GM23338 (cell line): ENCODE measurements at regions not wholly inside any gene's neighbourhood (a gene's known extent, or its start where the extent isn't known, plus 50 kb on each side); places are given as distances from the start of the nearest gene placed in this dataset.

Experiments used
- ATAC-seq: fragments of 200-7000 bp; cut with Tn5 transposase; 3 replicates; pipeline ENCODE4 v1.9.1; 2020
- DNase-seq: peaks from one replicate; pipeline ENCODE4 v3.0.0-alpha.2; 2015; ENCODE audit warnings: low spot score
- H2AFZ ChIP-seq: fragments of 200-600 bp; sonication (generic); 2 replicates; pipeline ENCODE4 v1.8.0; 2016; ENCODE audit warnings: antibody characterized with exemption, mild to moderate bottlenecking, moderate library complexity
- H3F3A ChIP-seq: fragments of 200-600 bp; sonication (generic); replicated peaks from 2 replicates; pipeline ENCODE4 v1.8.0; 2017; ENCODE audit warnings: antibody characterized with exemption, mixed run types, low read depth
- H3K27ac ChIP-seq: fragments of 200-600 bp; sonication (generic); 2 replicates; pipeline ENCODE4 v1.6.1; 2016; ENCODE audit warnings: low read depth
- H3K27me3 ChIP-seq: fragments of 200-600 bp; sonication (generic); 2 replicates; pipeline ENCODE4 v1.8.0; 2016; ENCODE audit warnings: mild to moderate bottlenecking, mixed run types, moderate library complexity; ENCODE audit not compliant: insufficient read depth
- H3K36me3 ChIP-seq: fragments of 200-600 bp; sonication (generic); 2 replicates; pipeline ENCODE4 v1.8.0; 2016; ENCODE audit warnings: mild to moderate bottlenecking; ENCODE audit not compliant: insufficient read depth
- H3K4me1 ChIP-seq: fragments of 200-600 bp; sonication (generic); 2 replicates; pipeline ENCODE4 v1.8.0; 2016; ENCODE audit warnings: mild to moderate bottlenecking, moderate library complexity; ENCODE audit not compliant: insufficient read depth
- H3K4me2 ChIP-seq: fragments of 200-600 bp; sonication (generic); 2 replicates; pipeline ENCODE4 v1.7.1; 2017; ENCODE audit warnings: mixed run types
- H3K4me3 ChIP-seq: fragments of 200-600 bp; sonication (generic); 2 replicates; pipeline ENCODE4 v1.6.1; 2016; ENCODE audit warnings: mixed run types
- H3K79me2 ChIP-seq: fragments of 200-600 bp; sonication (generic); replicated peaks from 2 replicates; pipeline ENCODE4 v1.8.0; 2017; ENCODE audit warnings: mild to moderate bottlenecking; ENCODE audit not compliant: insufficient read depth
- H3K9me2 ChIP-seq: fragments of 200-600 bp; sonication (generic); 2 replicates; pipeline ENCODE4 v1.8.0; 2017; ENCODE audit not compliant: insufficient read depth
- H4K20me1 ChIP-seq: fragments of 200-600 bp; sonication (generic); replicated peaks from 2 replicates; pipeline ENCODE4 v1.8.0; 2017; ENCODE audit warnings: mild to moderate bottlenecking; ENCODE audit not compliant: insufficient read depth
- H3K27ac Mint-ChIP-seq: 2 replicates; pipeline ENCODE4 v1.8.0; 2020; ENCODE audit warnings: inconsistent platforms, mild to moderate bottlenecking, moderate library complexity, mixed read lengths
- H3K27me3 Mint-ChIP-seq: 3 replicates; pipeline ENCODE4 v1.8.0; 2022; ENCODE audit warnings: low read depth, mild to moderate bottlenecking, moderate library complexity, mixed read lengths, inconsistent platforms; ENCODE audit not compliant: insufficient read depth, poor library complexity
- H3K36me3 Mint-ChIP-seq: 3 replicates; pipeline ENCODE4 v1.8.0; 2021; ENCODE audit warnings: low read depth, mild to moderate bottlenecking, inconsistent platforms, moderate library complexity, mixed read lengths
- H3K4me1 Mint-ChIP-seq: 3 replicates; pipeline ENCODE4 v1.8.0; 2020; ENCODE audit warnings: mild to moderate bottlenecking, inconsistent platforms, mixed read lengths
- H3K4me3 Mint-ChIP-seq: 3 replicates; pipeline ENCODE4 v1.8.0; 2021; ENCODE audit warnings: moderate library complexity, mild to moderate bottlenecking, inconsistent platforms, mixed read lengths
- H3K9me3 Mint-ChIP-seq: 3 replicates; pipeline ENCODE4 v1.8.0; 2020; ENCODE audit warnings: moderate library complexity, mild to moderate bottlenecking, inconsistent platforms, mixed read lengths
- CREB1 ChIP-seq: fragments of 250-450 bp; sonication (Bioruptor Pico); IDR thresholded peaks from 2 replicates; pipeline ENCODE4 v1.5.0; 2020; ENCODE audit warnings: low read depth, mild to moderate bottlenecking, moderate library complexity
- EZH2 ChIP-seq: fragments of 200-600 bp; sonication (generic); IDR thresholded peaks from one replicate; pipeline ENCODE4 v1.8.0; 2017; ENCODE audit warnings: antibody characterized with exemption, mild to moderate bottlenecking, low read depth; ENCODE audit not compliant: unreplicated experiment
- EZH2phosphoT487 ChIP-seq: fragments of 200-600 bp; sonication (generic); IDR thresholded peaks from one replicate; pipeline ENCODE4 v1.8.1; 2018; ENCODE audit warnings: antibody characterized with exemption; ENCODE audit not compliant: unreplicated experiment
- JUNB ChIP-seq: IDR thresholded peaks from one replicate; pipeline ENCODE4 v1.6.1; 2016; ENCODE audit warnings: antibody characterized with exemption; ENCODE audit not compliant: unreplicated experiment
- NANOG ChIP-seq: IDR thresholded peaks from 2 replicates; pipeline ENCODE4 v1.6.1; 2016; ENCODE audit warnings: antibody characterized with exemption, borderline replicate concordance
- POLR2AphosphoS5 ChIP-seq: IDR thresholded peaks from 2 replicates; pipeline ENCODE4 v1.6.1; 2016; ENCODE audit warnings: antibody characterized with exemption, low read depth
- STAT1 ChIP-seq: IDR thresholded peaks from one replicate; pipeline ENCODE4 v1.6.1; 2016; ENCODE audit warnings: antibody characterized with exemption; ENCODE audit not compliant: unreplicated experiment
- ZNF114 ChIP-seq: fragments of 250-450 bp; sonication (Bioruptor Pico); IDR thresholded peaks from 2 replicates; pipeline ENCODE4 v1.5.0; 2020; ENCODE audit warnings: mild to moderate bottlenecking, moderate library complexity
- ZNF331 ChIP-seq: fragments of 250-450 bp; sonication (Bioruptor Pico); IDR thresholded peaks from 2 replicates; pipeline ENCODE4 v1.5.0; 2020; ENCODE audit warnings: low read depth, mild to moderate bottlenecking, moderate library complexity
- TF ChIP-seq, protein P1 (sequence below), 2 experiments: fragments of 200-600 bp in 1 of 2; sonication (generic) in 1 of 2; conservative IDR thresholded peaks; 2 replicates each; pipeline versions ENCODE4 v1.5.1 to v1.6.1; 2016 to 2017; ENCODE audit warnings: antibody characterized with exemption in 2 of 2, low read depth in 2 of 2, mild to moderate bottlenecking in 2 of 2, moderate library complexity in 1 of 2
- TF ChIP-seq, protein P2 (sequence below): IDR thresholded peaks from 2 replicates; pipeline ENCODE4 v1.6.1; 2016; ENCODE audit warnings: antibody characterized with exemption
- TF ChIP-seq, protein P3 (sequence below): IDR thresholded peaks from one replicate; pipeline ENCODE4 v1.6.1; 2018; ENCODE audit warnings: antibody characterized with exemption; ENCODE audit not compliant: unreplicated experiment

DNA sequence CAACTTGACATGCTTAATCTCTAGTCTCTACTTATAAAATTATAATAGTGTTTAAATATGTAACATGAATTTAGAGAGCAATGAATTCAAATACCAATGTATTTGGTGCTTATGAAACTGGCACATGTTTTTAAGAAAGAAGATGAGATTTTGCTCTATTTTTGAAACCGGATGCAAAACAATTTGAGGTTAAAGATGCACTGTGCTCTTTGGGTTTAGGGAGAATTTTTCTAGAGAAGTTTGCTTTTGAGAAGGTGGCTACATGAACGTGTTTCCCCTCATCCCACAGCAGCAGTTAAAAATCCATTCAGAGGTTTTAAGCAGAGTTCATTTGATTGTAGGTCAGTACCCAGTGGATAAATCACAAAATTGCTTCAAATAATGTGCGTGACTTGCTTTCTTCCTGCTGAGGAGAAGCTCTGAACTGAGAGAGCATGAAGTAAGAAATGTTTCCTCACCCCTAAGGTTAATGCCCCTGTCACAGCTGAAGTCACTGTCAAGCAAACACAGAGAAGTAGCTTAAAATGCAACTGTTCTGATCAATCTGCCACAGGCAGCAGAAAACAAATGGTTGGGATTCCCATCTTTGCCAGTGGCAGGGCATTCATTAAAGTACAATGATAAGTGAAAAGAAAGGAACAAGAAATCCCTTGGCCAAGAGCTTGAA lies 241.9 kb upstream of the SYT1 start:
- H3K27me3 ChIP-seq, result no peaks in the 10 kb centered on the region
- no peak for TF ChIP-seq CREB1 (CRISPR knock-in tag)
- no peak for TF ChIP-seq EZH2phosphoT487
- TF ChIP-seq, protein P1, sequence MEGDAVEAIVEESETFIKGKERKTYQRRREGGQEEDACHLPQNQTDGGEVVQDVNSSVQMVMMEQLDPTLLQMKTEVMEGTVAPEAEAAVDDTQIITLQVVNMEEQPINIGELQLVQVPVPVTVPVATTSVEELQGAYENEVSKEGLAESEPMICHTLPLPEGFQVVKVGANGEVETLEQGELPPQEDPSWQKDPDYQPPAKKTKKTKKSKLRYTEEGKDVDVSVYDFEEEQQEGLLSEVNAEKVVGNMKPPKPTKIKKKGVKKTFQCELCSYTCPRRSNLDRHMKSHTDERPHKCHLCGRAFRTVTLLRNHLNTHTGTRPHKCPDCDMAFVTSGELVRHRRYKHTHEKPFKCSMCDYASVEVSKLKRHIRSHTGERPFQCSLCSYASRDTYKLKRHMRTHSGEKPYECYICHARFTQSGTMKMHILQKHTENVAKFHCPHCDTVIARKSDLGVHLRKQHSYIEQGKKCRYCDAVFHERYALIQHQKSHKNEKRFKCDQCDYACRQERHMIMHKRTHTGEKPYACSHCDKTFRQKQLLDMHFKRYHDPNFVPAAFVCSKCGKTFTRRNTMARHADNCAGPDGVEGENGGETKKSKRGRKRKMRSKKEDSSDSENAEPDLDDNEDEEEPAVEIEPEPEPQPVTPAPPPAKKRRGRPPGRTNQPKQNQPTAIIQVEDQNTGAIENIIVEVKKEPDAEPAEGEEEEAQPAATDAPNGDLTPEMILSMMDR (conservative IDR thresholded peaks at IDR 0.05; ENCODE audit: low read depth in 2 of 2), result no peak
- ATAC-seq, result no peak
- peak overlapping the region; percentile 6; the same call in 1 of the 2 replicates for H2AFZ ChIP-seq
- H3K79me2 ChIP-seq, result no peaks in the 10 kb centered on the region
- H3K4me2 ChIP-seq, result no peak overlapping the region
- no peaks in the 10 kb centered on the region for H3K4me1 ChIP-seq
- no peak overlapping the region for H3K27ac ChIP-seq
- no peaks in the 10 kb centered on the region for H3K27me3 Mint-ChIP-seq
- no peak for DNase-seq
- H4K20me1 ChIP-seq, result no peaks in the 10 kb centered on the region
- no peaks in the 10 kb centered on the region for H3K36me3 Mint-ChIP-seq
- H3K36me3 ChIP-seq, result no peaks in the 10 kb centered on the region
- no peaks in the 10 kb centered on the region; the same call in 2 of the 3 replicates for H3K9me3 Mint-ChIP-seq
- no peak overlapping the region for H3K4me3 Mint-ChIP-seq
- H3K4me1 Mint-ChIP-seq, result no peaks in the 10 kb centered on the region; the same call in 2 of the 3 replicates
- no peak overlapping the region for H3K27ac Mint-ChIP-seq
- H3F3A ChIP-seq, result no peaks in the 10 kb centered on the region
- H3K9me2 ChIP-seq, result no peaks in the 10 kb centered on the region
- H3K4me3 ChIP-seq, result no peak overlapping the region

DNA sequence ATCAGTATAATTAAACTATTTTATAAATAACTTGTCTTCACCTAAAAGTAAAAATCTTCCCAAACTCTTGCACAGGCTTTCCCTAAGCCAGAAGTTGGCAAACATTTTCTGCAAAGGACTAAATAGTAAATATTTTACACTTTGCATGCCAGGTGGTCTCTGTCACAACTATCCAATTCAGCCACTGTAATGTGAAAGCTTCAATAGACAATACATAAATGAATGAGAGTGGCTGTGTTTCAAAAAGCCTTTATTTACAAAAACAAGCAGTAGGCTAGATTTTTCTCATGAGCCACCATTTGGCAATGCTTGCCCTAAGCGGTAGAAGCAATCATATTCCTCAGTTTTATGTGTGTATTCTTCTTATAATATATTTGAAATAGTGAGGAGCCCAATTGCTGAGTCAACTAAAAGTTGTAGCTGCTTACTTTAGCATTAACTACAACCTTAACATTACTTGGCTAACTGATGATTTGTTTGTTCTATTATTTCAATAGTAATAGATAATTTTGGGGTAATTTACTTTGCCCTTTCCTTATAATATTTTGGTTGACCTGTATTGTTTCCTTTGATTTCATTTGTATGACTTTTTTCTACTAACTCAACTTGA lies 236.0 kb upstream of the SYT1 start:
- DNase-seq (no peak), ATAC-seq (no peak)
- H3K4me3 ChIP-seq, result no peak overlapping the region
- H3K9me3 Mint-ChIP-seq, result peaks cover 18% of the 10 kb centered on the region; the same call in 2 of the 3 replicates
- no peaks in the 10 kb centered on the region; the same call in 1 of the 3 replicates for H3K4me1 Mint-ChIP-seq
- H3K27ac ChIP-seq, result no peak overlapping the region
- no peaks in the 10 kb centered on the region for H3K9me2 ChIP-seq
- H3K4me2 ChIP-seq, result no peak overlapping the region
- H3K27me3 ChIP-seq, result no peaks in the 10 kb centered on the region
- H2AFZ ChIP-seq, result no peak overlapping the region
- H3K36me3 ChIP-seq, result 0 out of 2 replicates have a peak, but pooled peaks cover 4% of the 10 kb centered on the region
- no peak overlapping the region for H3K27ac Mint-ChIP-seq
- no peaks in the 10 kb centered on the region for H4K20me1 ChIP-seq
- H3K79me2 ChIP-seq, result no peaks in the 10 kb centered on the region
- H3K27me3 Mint-ChIP-seq, result no peaks in the 10 kb centered on the region
- no peak overlapping the region for H3K4me3 Mint-ChIP-seq
- H3K36me3 Mint-ChIP-seq, result peaks cover 15% of the 10 kb centered on the region; the same call in 2 of the 3 replicates
- no peaks in the 10 kb centered on the region for H3F3A ChIP-seq
- no peaks in the 10 kb centered on the region for H3K4me1 ChIP-seq
- TF ChIP-seq ZNF331 (CRISPR knock-in tag), result no peak
- TF ChIP-seq ZNF114, result no peak
- TF ChIP-seq POLR2AphosphoS5, result no peak
- TF ChIP-seq, protein P2, sequence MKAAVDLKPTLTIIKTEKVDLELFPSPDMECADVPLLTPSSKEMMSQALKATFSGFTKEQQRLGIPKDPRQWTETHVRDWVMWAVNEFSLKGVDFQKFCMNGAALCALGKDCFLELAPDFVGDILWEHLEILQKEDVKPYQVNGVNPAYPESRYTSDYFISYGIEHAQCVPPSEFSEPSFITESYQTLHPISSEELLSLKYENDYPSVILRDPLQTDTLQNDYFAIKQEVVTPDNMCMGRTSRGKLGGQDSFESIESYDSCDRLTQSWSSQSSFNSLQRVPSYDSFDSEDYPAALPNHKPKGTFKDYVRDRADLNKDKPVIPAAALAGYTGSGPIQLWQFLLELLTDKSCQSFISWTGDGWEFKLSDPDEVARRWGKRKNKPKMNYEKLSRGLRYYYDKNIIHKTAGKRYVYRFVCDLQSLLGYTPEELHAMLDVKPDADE, result no peak
- TF ChIP-seq NANOG, result no peak
- TF ChIP-seq STAT1, result no peak
- no peak for TF ChIP-seq JUNB
- TF ChIP-seq, protein P1 (conservative IDR thresholded peaks at IDR 0.05; ENCODE audit: low read depth in 2 of 2), result no peak
- no peak for TF ChIP-seq EZH2phosphoT487
- TF ChIP-seq, protein P3, sequence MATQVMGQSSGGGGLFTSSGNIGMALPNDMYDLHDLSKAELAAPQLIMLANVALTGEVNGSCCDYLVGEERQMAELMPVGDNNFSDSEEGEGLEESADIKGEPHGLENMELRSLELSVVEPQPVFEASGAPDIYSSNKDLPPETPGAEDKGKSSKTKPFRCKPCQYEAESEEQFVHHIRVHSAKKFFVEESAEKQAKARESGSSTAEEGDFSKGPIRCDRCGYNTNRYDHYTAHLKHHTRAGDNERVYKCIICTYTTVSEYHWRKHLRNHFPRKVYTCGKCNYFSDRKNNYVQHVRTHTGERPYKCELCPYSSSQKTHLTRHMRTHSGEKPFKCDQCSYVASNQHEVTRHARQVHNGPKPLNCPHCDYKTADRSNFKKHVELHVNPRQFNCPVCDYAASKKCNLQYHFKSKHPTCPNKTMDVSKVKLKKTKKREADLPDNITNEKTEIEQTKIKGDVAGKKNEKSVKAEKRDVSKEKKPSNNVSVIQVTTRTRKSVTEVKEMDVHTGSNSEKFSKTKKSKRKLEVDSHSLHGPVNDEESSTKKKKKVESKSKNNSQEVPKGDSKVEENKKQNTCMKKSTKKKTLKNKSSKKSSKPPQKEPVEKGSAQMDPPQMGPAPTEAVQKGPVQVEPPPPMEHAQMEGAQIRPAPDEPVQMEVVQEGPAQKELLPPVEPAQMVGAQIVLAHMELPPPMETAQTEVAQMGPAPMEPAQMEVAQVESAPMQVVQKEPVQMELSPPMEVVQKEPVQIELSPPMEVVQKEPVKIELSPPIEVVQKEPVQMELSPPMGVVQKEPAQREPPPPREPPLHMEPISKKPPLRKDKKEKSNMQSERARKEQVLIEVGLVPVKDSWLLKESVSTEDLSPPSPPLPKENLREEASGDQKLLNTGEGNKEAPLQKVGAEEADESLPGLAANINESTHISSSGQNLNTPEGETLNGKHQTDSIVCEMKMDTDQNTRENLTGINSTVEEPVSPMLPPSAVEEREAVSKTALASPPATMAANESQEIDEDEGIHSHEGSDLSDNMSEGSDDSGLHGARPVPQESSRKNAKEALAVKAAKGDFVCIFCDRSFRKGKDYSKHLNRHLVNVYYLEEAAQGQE, result no peak
- TF ChIP-seq EZH2, result no peak
- no peak for TF ChIP-seq CREB1 (CRISPR knock-in tag)
